ENCODE measurements at regions not wholly inside any gene's neighbourhood (a gene's known extent, or its start where the extent isn't known, plus 50 kb on each side); places are given as distances from the start of the nearest gene placed in this dataset.

DNA sequence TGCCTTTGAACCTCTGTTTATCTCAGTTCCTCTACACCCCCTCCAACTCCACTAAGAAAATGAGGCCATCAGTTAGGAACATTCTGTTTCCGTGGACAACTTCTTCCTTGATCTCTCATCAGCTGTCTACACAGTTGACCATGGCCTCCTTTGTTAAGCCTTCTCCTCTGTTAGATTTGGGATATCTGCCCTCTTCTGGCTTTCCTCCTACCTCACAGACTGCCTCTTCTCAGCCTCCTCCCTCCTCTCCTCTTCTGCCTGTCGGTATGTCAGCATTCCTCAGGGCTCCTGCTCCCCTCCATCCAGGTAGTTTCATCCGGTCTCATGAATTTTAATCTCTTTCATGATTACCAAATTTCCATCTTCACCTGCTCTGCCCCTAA is 454.9 kb downstream of the FOXO1 start:
- no peak overlapping the region for H3K4me3 Mint-ChIP-seq (ENCODE audit: unreplicated experiment)
- no peak for DNase-seq
- no peaks in the 10 kb centered on the region for H3K36me3 Mint-ChIP-seq (ENCODE audit: unreplicated experiment)
- no peaks in the 10 kb centered on the region for H3K4me1 Mint-ChIP-seq (ENCODE audit: low read depth, unreplicated experiment)
- TF ChIP-seq, protein P1, sequence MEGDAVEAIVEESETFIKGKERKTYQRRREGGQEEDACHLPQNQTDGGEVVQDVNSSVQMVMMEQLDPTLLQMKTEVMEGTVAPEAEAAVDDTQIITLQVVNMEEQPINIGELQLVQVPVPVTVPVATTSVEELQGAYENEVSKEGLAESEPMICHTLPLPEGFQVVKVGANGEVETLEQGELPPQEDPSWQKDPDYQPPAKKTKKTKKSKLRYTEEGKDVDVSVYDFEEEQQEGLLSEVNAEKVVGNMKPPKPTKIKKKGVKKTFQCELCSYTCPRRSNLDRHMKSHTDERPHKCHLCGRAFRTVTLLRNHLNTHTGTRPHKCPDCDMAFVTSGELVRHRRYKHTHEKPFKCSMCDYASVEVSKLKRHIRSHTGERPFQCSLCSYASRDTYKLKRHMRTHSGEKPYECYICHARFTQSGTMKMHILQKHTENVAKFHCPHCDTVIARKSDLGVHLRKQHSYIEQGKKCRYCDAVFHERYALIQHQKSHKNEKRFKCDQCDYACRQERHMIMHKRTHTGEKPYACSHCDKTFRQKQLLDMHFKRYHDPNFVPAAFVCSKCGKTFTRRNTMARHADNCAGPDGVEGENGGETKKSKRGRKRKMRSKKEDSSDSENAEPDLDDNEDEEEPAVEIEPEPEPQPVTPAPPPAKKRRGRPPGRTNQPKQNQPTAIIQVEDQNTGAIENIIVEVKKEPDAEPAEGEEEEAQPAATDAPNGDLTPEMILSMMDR (IDR thresholded peaks at IDR 0.05; ENCODE audit: partially characterized antibody, unreplicated experiment): no peak
- no peak overlapping the region for H3K27ac Mint-ChIP-seq (ENCODE audit: unreplicated experiment)
- peaks cover 2% of the 10 kb centered on the region for H3K27me3 Mint-ChIP-seq (ENCODE audit: unreplicated experiment)
- H3K9me3 Mint-ChIP-seq (ENCODE audit: unreplicated experiment): no peaks in the 10 kb centered on the region

DNA sequence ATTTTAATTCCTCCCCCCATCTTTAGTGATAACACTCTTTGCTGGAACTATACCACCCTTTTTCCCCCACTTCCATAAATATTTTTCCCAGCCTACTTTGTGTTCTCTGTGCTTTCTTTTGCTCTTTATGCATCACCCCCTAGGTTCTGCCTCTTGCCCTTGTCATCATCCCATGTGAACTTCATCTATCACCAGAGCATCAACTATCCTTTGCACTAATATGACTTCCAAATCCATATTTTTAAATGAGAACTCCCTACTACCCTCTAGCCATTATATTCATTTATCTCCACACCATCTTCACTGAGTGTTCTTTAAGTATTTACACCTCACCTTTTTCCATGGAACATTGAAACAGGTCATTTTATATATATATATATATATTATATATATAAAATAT is 452.7 kb downstream of the FOXO1 start:
- peaks cover 5% of the 10 kb centered on the region for H3K27me3 Mint-ChIP-seq (ENCODE audit: unreplicated experiment)
- no peak overlapping the region for H3K4me3 Mint-ChIP-seq (ENCODE audit: unreplicated experiment)
- DNase-seq: no peak
- TF ChIP-seq, protein P1 (IDR thresholded peaks at IDR 0.05; ENCODE audit: partially characterized antibody, unreplicated experiment): no peak
- H3K4me1 Mint-ChIP-seq (ENCODE audit: low read depth, unreplicated experiment): no peaks in the 10 kb centered on the region
- H3K27ac Mint-ChIP-seq (ENCODE audit: unreplicated experiment): no peak overlapping the region
- H3K36me3 Mint-ChIP-seq (ENCODE audit: unreplicated experiment): no peaks in the 10 kb centered on the region
- peaks cover 1% of the 10 kb centered on the region for H3K9me3 Mint-ChIP-seq (ENCODE audit: unreplicated experiment)

DNA sequence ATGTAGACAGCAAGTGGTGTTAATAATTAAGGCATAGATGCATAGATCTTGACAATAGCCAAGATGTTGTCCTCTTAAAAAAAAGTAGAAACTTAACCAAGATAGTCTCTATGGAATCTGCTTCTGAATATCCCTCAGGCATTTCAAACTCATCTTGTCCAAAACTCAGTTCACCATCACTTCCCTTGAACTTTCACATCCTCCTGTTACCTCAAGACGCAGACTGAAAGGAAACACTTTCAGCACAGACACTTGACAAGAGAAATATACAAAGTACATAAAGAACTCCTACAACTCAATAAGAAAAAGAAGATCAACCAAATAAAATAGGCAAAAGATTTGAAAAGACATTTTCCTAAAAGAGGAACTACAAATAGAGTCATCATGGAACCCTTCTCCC is 451.1 kb downstream of the FOXO1 start:
- Mint-ChIP-seq H3K4me1 (ENCODE audit: low read depth, unreplicated experiment) (no peaks in the 10 kb centered on the region), H3K9me3 (ENCODE audit: unreplicated experiment) (peaks cover 1% of the 10 kb centered on the region), H3K36me3 (ENCODE audit: unreplicated experiment) (no peaks in the 10 kb centered on the region), H3K27ac (ENCODE audit: unreplicated experiment) (no peak overlapping the region), H3K4me3 (ENCODE audit: unreplicated experiment) (no peak overlapping the region), H3K27me3 (ENCODE audit: unreplicated experiment) (peaks cover 5% of the 10 kb centered on the region)
- DNase-seq: no peak
- TF ChIP-seq, protein P1 (IDR thresholded peaks at IDR 0.05; ENCODE audit: partially characterized antibody, unreplicated experiment): no peak

DNA sequence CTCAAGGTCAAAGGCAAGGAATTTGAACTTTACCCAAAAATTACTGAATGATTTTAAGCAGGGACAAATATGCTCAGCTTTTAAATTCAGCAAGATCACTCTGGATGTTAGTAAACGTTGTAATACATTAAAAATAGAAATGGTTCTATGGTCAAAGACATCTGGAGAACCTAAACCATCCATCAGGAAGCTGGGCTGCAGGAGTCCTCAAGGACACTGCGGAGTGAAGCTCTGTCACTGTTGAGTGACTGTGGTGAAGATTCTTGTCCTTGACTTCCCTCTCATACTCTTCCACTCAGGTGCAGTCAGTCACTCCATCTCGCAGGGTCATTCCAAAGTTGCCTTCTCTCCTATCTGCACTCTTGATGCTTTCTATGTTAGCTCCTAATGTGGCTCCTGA is 450.7 kb downstream of the FOXO1 start:
- Mint-ChIP-seq H3K27ac (ENCODE audit: unreplicated experiment) (no peak overlapping the region), H3K36me3 (ENCODE audit: unreplicated experiment) (no peaks in the 10 kb centered on the region), H3K27me3 (ENCODE audit: unreplicated experiment) (peaks cover 5% of the 10 kb centered on the region), H3K4me1 (ENCODE audit: low read depth, unreplicated experiment) (no peaks in the 10 kb centered on the region), H3K4me3 (ENCODE audit: unreplicated experiment) (no peak overlapping the region), H3K9me3 (ENCODE audit: unreplicated experiment) (peaks cover 1% of the 10 kb centered on the region)
- no peak for DNase-seq
- TF ChIP-seq, protein P1 (IDR thresholded peaks at IDR 0.05; ENCODE audit: partially characterized antibody, unreplicated experiment): no peak

DNA sequence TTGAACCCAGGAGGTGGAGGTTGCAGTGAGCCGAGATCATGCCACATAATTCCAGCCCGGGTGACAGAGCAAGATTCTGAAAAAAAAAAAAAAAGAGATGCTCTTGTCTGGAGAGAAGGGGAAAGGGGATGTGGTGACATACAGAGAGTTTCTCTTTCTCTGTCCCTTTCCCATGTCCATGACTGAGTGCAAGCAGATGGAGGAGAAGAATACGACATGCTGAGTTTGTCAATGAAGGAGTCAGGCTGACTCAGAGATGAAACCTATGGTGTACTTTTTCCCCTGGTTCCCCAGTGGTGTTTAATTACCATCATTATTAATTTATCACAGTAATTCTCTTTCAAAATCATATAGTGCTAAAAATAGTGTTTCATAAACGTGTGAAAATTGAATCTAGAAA is 448.8 kb downstream of the FOXO1 start:
- H3K4me1 Mint-ChIP-seq (ENCODE audit: low read depth, unreplicated experiment): no peaks in the 10 kb centered on the region
- no peak for DNase-seq
- peaks cover 7% of the 10 kb centered on the region for H3K27me3 Mint-ChIP-seq (ENCODE audit: unreplicated experiment)
- TF ChIP-seq, protein P1 (IDR thresholded peaks at IDR 0.05; ENCODE audit: partially characterized antibody, unreplicated experiment): no peak
- peaks cover 1% of the 10 kb centered on the region for H3K9me3 Mint-ChIP-seq (ENCODE audit: unreplicated experiment)
- no peaks in the 10 kb centered on the region for H3K36me3 Mint-ChIP-seq (ENCODE audit: unreplicated experiment)
- H3K27ac Mint-ChIP-seq (ENCODE audit: unreplicated experiment): no peak overlapping the region
- H3K4me3 Mint-ChIP-seq (ENCODE audit: unreplicated experiment): no peak overlapping the region

Data from glutamatergic neuron (in vitro differentiated cells).